Activated CD4-positive, alpha-beta T cell treated with anti-CD3 and anti-CD28 coated beads, Interleukin-2, Interleukin-4, amounts not matched to agents 100 ng/mL and 50 ng/mL, durations not matched to agents 16 hours and 8 hours (primary cell): ENCODE measurements at regions not wholly inside any gene's neighbourhood (a gene's known extent, or its start where the extent isn't known, plus 50 kb on each side); places are given as distances from the start of the nearest gene placed in this dataset.
"Not testable (repeated sequence)": the region's sequence is repeated elsewhere in the genome, so short reads cannot be mapped to it uniquely, and the experiment has no call there.

Experiments used
- DNase-seq: peaks from one replicate; pipeline ENCODE4 v3.0.0-alpha.2; 2020; ENCODE audit warnings: low spot score

DNA sequence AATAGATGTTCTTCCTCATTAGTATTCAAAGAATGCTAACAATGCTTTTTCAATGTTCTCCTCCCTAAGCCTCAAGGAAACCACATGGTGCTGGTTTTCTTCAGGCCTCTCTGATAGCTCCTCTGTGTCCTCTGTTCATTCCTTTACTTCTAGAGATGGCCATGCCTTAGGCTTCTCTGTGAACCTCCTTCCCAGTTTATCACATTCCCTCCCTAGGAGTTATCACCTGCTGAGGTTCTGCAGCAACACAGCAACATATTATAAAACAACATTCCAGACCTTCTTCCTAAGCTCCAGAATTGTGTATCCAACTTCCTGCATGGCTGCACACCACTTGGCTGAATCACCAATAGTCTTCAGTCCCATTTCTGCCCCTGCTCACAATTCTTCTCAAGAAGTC, 325.5 kb downstream of the IRS1 start:
- no peak for DNase-seq

DNA sequence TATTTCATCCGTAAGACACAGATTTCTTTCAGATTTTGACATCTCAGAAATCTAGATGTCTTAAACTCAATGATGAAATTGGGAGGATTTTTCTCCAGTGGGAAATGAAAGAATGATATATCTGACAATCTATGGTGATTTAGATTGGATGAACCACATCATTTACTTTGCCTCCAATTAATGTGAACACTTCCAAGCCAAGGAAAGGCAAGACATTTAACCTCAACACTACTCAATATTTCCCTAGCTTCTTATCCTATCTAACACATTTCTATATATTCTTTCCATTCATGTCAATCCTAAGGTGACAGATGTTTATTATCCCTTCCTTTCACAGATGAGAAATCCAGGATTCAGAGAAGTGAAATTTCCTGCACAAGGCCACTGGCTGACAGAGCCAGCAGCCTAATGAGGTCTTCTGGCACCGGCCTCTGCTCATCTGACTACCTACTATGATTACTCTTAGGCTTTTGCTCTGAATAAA, 327.6 kb downstream of the IRS1 start:
- no peak for DNase-seq

GRCh38 chr2:226467633-226468032, 332.0 kb downstream of the IRS1 start:
- no peak for DNase-seq

DNA sequence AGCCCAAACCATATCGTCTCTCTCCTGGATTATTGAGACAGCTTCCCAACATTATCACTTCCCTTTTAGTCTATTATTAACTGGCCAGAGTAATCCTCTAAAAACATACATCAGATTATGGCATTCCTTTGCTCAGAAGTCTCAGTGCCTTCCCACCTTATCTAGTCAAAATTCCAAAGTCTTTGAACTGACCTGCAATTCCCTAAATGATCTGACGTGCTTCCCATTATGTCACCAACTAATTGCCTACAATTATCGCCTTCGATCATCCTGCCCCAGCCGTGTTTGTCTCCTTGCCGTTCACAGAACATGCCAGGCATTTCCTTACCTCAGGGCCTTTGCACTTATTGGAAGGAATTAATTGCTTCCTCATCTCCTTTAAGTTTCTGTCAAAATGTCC, 332.4 kb downstream of the IRS1 start:
- no peak for DNase-seq

GRCh38 chr2:226466589-226466988, 333.0 kb downstream of the IRS1 start:
- DNase-seq = no peak

DNA sequence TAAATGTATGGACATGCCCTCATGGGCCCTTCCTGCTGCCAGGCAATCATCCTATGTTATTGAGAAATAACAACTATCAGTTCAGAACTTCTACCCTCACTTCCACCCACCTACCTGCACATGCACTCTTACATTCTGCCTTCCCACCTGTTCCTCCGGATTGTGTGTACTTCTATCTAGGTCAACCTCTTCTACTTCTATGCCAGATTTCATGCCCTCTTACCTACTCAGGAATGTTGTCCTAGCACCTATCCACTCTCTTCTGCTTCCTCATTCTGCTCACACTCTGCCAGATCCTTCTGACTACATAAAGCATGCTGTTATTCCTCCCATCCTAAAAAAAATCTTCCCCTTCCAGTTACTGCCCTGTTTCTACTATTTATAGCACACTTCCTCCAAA, 333.5 kb downstream of the IRS1 start:
- DNase-seq = no peak

GRCh38 chr2:226464380-226464779, 335.2 kb downstream of the IRS1 start:
- DNase-seq = no peak

DNA sequence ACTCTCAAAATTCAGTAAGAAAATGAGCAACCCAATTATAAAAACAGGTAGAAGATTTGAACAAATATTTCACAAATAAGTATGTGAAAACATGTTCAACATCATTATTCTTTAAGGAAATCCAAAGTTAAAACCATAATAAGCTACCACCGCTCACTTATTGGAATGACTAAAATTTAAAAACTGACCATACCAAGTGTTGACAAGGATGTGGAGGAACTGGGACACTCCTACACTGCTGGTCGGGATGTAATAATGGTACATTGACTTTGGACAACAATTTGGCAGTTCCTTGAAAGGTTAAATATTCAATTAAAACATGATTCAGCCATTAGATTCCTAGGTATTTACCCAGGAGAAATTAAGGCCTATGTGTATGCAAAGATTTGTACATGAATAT, 336.5 kb downstream of the IRS1 start:
- DNase-seq = no peak

DNA sequence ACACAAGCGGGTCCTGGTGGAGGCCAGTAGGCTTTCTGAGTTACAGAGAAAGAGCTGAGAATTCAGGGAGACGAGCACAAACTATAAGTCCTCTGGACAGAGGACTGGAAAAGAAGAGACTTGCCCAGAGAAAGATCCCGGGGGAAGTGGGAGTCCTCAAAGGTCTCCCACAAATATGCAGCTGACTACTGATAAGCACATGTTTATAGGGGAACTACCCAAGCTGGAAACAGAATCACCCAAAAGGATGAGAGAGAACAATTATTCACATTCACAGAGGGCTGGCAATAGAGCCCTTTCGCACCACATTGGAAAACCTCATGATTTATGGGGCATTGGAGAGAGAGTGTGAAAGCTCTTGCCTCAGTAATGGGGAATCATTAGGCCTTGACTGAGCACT, 337.6 kb downstream of the IRS1 start:
- DNase-seq = no peak

- not testable (repeated sequence) for DNase-seq
Measured at GRCh38 chr2:226456144-226456543, 343.5 kb downstream of the IRS1 start.

DNA sequence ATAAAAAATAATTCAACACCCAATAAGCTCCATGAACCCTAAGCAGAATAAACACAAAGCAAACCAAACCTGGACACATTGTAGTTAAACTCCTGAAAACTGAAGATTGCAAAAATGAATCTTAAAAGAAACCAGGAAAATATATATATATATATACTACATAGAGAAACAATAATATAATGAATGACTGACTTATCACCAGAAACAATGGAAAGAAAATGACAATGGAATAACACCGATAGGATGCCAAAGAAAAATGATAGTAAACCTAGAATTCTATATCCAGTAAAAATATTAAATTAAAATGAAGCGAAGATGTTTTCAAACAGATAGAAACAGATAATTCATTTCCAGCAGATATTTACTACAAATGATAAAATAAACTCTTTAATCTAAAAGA, 346.9 kb downstream of the IRS1 start:
- DNase-seq = no peak

DNA sequence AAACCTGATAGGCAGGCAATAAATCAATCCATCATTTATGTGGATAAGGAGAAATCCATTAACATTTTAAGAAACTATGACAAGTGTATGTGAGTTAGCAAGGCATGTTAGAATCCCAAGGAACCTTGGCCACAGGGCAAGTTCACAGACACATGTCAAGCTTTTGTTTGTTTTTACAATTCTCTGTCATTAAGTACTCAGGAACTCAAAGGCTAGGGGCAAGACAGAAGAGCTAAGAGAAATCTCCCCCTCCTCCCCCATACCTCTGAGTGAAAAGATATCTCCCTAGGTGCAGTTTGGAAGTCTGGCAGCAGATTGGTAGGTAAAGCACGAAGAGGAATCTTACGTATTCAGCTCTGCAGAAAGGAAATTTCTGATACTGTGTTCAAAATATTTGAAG, 348.1 kb downstream of the IRS1 start:
- no peak for DNase-seq

DNA sequence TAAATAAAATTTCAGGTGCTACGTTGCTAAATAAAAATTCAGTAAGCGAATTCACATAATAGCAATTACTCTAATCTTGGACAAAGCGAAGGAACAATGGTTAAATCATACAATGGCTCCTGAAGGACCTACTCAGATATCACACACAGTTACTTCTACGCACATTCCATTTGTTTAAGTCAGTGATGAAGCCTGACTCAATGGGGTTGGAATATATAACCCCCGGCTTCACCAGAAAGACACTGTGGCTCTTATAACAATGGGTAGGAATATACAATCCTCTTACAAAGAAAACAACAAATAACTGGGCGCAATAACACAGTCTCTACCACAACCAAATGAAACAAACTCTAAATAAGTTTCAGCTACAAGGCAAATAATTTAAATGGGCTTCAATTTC, 349.5 kb downstream of the IRS1 start:
- no peak for DNase-seq

- no peak for DNase-seq
Measured at GRCh38 chr2:226447338-226448300, 352.0 kb downstream of the IRS1 start.

DNA sequence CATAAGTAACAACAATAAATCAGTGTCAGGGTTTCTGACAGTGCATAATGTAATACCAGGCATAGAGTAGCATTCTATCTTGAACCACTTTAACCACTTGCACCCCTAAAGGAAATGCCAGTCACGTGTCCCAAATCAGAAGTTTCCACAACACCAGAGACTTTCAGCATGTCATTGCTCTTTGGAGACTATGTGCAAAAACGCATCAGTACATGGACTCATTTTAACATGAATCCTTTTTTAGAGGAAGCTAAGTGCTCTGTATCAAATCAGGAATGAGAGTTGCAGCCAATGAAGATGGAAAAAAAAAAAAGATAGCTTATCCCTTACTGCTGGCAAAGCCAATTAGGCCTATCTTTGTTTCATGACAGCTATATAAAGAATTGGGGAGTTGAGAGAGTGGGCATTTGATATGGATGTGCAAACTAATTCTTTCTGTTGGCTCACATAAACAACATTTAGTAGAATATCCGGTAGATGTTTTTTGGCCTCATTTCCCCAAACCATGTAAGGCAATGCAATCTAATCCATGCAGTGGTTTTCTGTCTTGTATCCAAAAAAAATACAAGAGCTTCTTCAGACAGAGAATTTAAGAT, 353.1 kb downstream of the IRS1 start:
- no peak for DNase-seq

- DNase-seq = no peak
Measured at GRCh38 chr2:226445216-226445861, 354.3 kb downstream of the IRS1 start.

GRCh38 chr2:226443112-226443511, 356.5 kb downstream of the IRS1 start:
- no peak for DNase-seq

DNA sequence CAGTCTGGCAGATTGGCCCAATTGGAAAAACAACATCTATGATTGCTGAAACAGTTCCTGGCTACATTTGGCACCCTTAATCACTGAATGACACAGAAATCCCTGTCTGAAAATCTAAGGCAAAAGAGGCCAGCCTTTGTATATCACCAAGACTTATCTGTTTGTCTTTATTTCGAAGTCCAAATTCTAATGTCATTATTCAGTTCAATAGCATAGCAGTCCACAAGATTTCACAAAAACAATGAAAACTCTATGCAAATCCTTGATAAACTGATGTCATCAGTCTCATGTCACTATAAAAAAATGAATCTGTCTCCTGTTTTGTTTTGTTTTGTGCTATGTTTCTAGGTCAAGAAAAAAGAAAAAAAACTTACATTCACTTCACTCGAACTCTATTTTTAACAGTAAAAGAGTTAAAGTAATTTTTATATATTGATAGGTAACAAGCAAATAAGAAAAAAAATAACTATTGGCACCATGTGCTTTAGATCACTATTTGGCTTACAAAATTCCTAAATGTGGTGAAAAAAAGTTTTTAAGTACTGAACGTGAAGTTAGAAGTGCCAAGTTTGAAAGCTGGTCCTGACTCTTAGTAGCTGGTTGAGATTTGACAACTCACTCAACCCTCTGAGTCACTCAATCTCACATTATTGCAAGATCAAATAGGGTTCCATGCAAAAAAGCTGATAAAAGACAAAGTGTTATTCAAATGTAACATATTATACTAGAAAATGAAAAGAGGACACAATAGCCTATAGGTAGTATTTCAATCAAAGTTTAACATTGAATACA, 359.3 kb downstream of the IRS1 start:
- no peak for DNase-seq

DNA sequence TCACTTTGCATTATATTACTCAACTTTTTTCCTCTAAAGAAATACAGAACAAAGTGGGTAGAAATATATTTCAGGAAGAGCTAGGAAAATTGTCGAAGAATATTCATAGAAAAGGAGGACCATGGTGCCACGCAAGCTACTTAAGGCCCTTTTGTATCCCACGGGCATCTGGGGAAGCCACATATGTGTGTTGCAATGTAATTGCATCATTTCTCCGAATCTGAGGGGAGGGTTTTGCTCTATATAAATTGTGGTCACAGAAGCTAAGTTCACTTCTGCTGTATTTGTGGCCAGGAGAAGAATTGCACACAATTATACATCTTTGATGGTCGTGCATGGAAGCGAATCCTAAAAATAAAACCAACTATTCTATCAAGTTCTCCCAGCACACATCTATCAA, 360.3 kb downstream of the IRS1 start:
- DNase-seq = no peak

DNA sequence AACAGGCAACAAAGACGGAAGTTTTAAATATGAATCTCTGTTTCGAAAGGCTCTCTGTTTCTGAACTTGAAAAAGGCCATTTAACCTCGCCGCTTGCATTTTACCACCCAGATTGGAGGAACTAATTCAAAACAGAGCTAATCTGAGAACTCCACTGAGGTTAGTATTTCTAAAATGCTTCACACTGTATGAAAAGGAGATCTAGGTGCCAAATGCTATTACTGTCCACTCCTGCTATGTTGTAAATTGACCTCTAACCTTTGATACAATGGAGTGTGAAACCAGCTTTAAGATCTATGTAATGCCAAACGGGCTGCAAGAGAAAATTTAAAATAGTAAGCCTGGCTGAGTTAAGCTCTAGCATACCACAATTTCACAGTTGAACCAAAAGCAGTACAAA, 364.5 kb downstream of the IRS1 start:
- no peak for DNase-seq

DNA sequence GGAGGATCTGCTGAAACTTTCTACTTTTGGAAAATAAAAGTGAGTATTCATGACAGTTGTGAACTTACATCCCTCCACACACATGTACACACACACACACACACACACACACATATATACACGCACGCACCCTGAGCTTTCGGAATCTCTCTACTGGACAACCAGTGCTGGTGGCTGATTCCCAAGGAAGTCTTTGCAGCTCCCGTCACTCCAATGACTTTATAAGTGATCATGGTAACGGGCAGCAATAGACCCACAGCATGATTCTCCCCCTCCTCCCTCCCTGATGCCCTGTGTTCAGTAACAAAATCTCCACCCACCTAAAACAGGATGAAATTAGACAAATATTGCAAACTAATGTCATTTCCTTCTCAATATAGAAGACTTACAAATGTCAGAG, 364.9 kb downstream of the IRS1 start:
- no peak for DNase-seq

DNA sequence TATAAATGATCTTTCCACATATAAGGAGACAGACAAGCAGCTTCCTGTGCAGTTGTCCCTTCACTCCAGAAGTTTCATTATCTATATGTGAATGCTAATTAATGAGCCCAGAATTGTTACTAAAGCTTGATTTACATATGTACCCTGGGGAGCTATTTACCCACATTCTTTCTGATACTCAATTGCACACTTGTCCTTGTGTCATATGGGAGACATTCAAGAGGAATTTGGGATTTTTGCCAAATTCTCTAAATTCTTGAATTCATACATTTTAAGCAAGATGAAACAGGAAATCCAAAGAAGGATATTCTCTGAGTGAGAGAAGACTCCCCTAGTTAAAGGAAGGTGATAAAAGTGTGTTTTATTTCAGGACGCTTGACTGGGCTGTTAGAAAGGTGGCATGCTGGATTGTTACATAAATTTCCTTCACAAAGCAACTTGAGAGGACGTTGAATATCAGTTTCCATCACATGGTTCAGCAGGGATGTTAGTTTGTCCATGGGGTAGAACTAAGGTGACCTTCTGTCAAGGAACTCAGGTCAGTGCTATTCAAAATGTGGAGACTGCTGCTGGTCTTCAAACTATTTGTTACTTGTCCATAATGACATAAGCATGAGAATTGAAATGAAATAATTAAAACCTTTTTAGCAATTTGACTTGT, 368.2 kb downstream of the IRS1 start:
- DNase-seq = no peak
